Endothelial cell of umbilical vein (primary cell): ENCODE measurements at regions not wholly inside any gene's neighbourhood (a gene's known extent, or its start where the extent isn't known, plus 50 kb on each side); places are given as distances from the start of the nearest gene placed in this dataset.

Source experiments
- BruUV-seq: library from RNA; stranded (reverse); fragments of 400-500 nt; replicated peaks from 2 replicates; lab custom pipeline; 2021; lab: Mats Ljungman, UMichigan
- CTCF ChIA-PET: fragments of 300-600, 350-600 bp; sonication (Branson Sonifier 250); formaldehyde crosslinking; loops from one replicate; lab custom pipeline; 2021; ENCODE audit warnings: antibody characterized with exemption, inconsistent platforms; lab: Charles Lee
- POLR2A ChIA-PET: fragments of 300-600, 350-600 bp; sonication (Branson Sonifier 250); formaldehyde crosslinking; loops from one replicate; lab custom pipeline; 2021; ENCODE audit warnings: antibody characterized with exemption, inconsistent platforms; lab: Charles Lee
- DNase-seq: peaks from one replicate; pipeline ENCODE4 v3.0.0-alpha.2; 2011; ENCODE audit warnings: low read depth, low spot score
- FAIRE-seq: peaks from 2 replicates; lab custom pipeline; 2011; peaks lifted over from hg19 to GRCh38; lab: Jason Lieb, UNC
- H2AFZ ChIP-seq: 2 replicates; pipeline ENCODE4 v1.6.0; 2012; ENCODE audit warnings: low read depth, low read length, control low read depth, inconsistent platforms
- H3K27ac ChIP-seq: 2 replicates; pipeline ENCODE4 v1.5.1; 2011; ENCODE audit warnings: low read depth, mild to moderate bottlenecking, control low read depth, low read length, moderate library complexity; ENCODE audit not compliant: insufficient read depth
- H3K27me3 ChIP-seq, 2 experiments: 2 replicates each; pipeline versions ENCODE4 v1.6.0 to v1.6.1; 2011; ENCODE audit warnings: low read length in 2 of 2, mixed read lengths in 1 of 2; ENCODE audit not compliant: control insufficient read depth in 2 of 2, insufficient read depth in 2 of 2
- H3K36me3 ChIP-seq, 2 experiments: 2 replicates in 1 of 2; 3 replicates in 1 of 2; pipeline ENCODE4 v1.5.1; 2011; ENCODE audit warnings: low read length in 2 of 2, mild to moderate bottlenecking in 1 of 2, moderate library complexity in 1 of 2; ENCODE audit not compliant: control insufficient read depth in 2 of 2, insufficient read depth in 2 of 2; ENCODE audit errors: extremely low read depth in 1 of 2
- H3K4me1 ChIP-seq: 3 replicates; pipeline ENCODE4 v1.5.1; 2011; ENCODE audit warnings: mild to moderate bottlenecking, low read length; ENCODE audit not compliant: control insufficient read depth, insufficient read depth; ENCODE audit errors: extremely low read depth
- H3K4me2 ChIP-seq: 2 replicates; pipeline ENCODE4 v1.6.1; 2011; ENCODE audit warnings: low read length, control low read depth, mixed read lengths; ENCODE audit not compliant: insufficient read depth
- H3K4me3 ChIP-seq, 3 experiments: fragments of 200-600 bp in 1 of 3; sonication (generic), shearing (Covaris generic) in 1 of 3; replicated peaks in 1 of 3; 2 replicates each; pipeline ENCODE4 v1.5.1; 2011 to 2016; ENCODE audit warnings: control low read depth in 3 of 3, low read length in 3 of 3, mild to moderate bottlenecking in 2 of 3, inconsistent platforms in 1 of 3, low read depth in 1 of 3, moderate library complexity in 1 of 3; ENCODE audit not compliant: insufficient read depth in 1 of 3
- H3K79me2 ChIP-seq: 2 replicates; pipeline ENCODE4 v1.6.0; 2012; ENCODE audit warnings: low read length, inconsistent platforms; ENCODE audit not compliant: control insufficient read depth, insufficient read depth
- H3K9ac ChIP-seq: replicated peaks from 2 replicates; pipeline ENCODE3; 2011; ENCODE audit warnings: low read length, control low read depth; ENCODE audit not compliant: insufficient read depth; ENCODE audit errors: extremely low read depth
- H3K9me1 ChIP-seq: replicated peaks from 3 replicates; pipeline ENCODE4 v1.6.0; 2011; ENCODE audit warnings: mild to moderate bottlenecking, low read length; ENCODE audit not compliant: control insufficient read depth, insufficient read depth; ENCODE audit errors: extremely low read depth
- H3K9me3 ChIP-seq: replicated peaks from 2 replicates; pipeline ENCODE4 v1.5.1; 2012; ENCODE audit warnings: low read length, inconsistent platforms; ENCODE audit not compliant: control insufficient read depth, insufficient read depth
- H4K20me1 ChIP-seq: replicated peaks from 2 replicates; pipeline ENCODE3; 2011; ENCODE audit warnings: mild to moderate bottlenecking, low read length; ENCODE audit not compliant: control insufficient read depth, insufficient read depth; ENCODE audit errors: extremely low read depth
- EZH2 ChIP-seq: IDR thresholded peaks from 2 replicates; pipeline ENCODE4 v1.6.1; 2012; ENCODE audit warnings: borderline replicate concordance, low read depth, mild to moderate bottlenecking, moderate library complexity, low read length, inconsistent platforms; ENCODE audit not compliant: severe bottlenecking
- FOS ChIP-seq: IDR thresholded peaks from 2 replicates; pipeline ENCODE4 v1.6.1; 2011; ENCODE audit warnings: mild to moderate bottlenecking, low read length, moderate library complexity, borderline replicate concordance; ENCODE audit not compliant: insufficient read depth
- GATA2 ChIP-seq: IDR thresholded peaks from 2 replicates; pipeline ENCODE4 v1.7.0; 2011; ENCODE audit warnings: low read depth, mild to moderate bottlenecking, moderate library complexity, mixed read lengths, low read length; ENCODE audit not compliant: insufficient read length, insufficient read depth
- JUN ChIP-seq: IDR thresholded peaks from 2 replicates; pipeline ENCODE4 v1.6.1; 2011; ENCODE audit warnings: borderline replicate concordance, low read depth; ENCODE audit not compliant: insufficient read length, insufficient read depth
- MYC ChIP-seq: IDR thresholded peaks from one replicate; pipeline ENCODE4 v1.6.1; 2011; ENCODE audit warnings: mild to moderate bottlenecking, low read depth, low read length
- POLR2A ChIP-seq: IDR thresholded peaks from 2 replicates; pipeline ENCODE4 v1.6.1; 2012; ENCODE audit warnings: low read depth, mild to moderate bottlenecking, control low read depth, low read length
- POLR2AphosphoS5 ChIP-seq: IDR thresholded peaks from 2 replicates; pipeline ENCODE4 v1.6.1; 2012; ENCODE audit warnings: low read depth, mild to moderate bottlenecking, control low read depth, low read length, moderate library complexity; ENCODE audit not compliant: insufficient read depth
- dilution Hi-C: fragments of 300-500 bp; cut with MboI; formaldehyde crosslinking; loops from one replicate; pipeline ENCODE4 v1.15.0; 2019; ENCODE audit warnings: low sequenced_read_pairs; ENCODE audit not compliant: extremely low pct_ligation_motif_present
- intact Hi-C: fragments of 100-400 bp; cut with micrococcal nuclease; formaldehyde crosslinking; loops from one replicate; pipeline ENCODE4 v1.10.0; 2022
- TF ChIP-seq, protein P1 (sequence below): IDR thresholded peaks from 2 replicates; pipeline ENCODE4 v1.6.1; 2011; ENCODE audit not compliant: insufficient read depth, insufficient read length
- TF ChIP-seq, protein P2 (sequence below), 2 donors: IDR thresholded peaks; 1 replicate in 1 of 2; 2 replicates in 1 of 2; pipeline ENCODE4 v1.5.1; 2011; ENCODE audit warnings: low read length in 2 of 2, mild to moderate bottlenecking in 2 of 2, moderate library complexity in 2 of 2, control low read depth in 1 of 2, inconsistent platforms in 1 of 2, low read depth in 1 of 2; ENCODE audit not compliant: insufficient read depth in 1 of 2; ENCODE audit errors: extremely low read depth in 1 of 2

DNA sequence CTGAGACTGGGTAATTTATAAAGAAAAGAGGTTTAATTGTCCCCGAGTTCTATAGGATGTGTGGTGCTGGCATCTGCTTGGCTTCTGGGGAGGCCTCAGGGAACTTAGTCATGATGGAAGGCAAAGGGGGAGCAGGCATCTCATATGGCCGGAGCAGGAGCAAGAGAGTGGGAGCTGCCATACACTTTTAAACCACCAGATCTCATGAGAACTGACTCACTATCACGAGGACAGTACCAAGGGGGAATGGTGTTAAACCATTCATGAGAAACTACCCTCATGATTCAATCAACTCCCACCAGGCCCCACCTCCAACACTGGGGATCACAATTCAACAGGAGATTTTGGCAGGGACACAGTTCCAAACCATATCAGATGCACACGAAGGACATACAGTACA is 199.9 kb upstream of the DPP6 start:
- TF ChIP-seq EZH2 (no peak), MYC (no peak), JUN (no peak), POLR2A (no peak), POLR2AphosphoS5 (no peak), GATA2 (no peak), FOS (no peak)
- TF ChIP-seq, protein P1, sequence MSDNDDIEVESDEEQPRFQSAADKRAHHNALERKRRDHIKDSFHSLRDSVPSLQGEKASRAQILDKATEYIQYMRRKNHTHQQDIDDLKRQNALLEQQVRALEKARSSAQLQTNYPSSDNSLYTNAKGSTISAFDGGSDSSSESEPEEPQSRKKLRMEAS: no peak
- TF ChIP-seq, protein P2, sequence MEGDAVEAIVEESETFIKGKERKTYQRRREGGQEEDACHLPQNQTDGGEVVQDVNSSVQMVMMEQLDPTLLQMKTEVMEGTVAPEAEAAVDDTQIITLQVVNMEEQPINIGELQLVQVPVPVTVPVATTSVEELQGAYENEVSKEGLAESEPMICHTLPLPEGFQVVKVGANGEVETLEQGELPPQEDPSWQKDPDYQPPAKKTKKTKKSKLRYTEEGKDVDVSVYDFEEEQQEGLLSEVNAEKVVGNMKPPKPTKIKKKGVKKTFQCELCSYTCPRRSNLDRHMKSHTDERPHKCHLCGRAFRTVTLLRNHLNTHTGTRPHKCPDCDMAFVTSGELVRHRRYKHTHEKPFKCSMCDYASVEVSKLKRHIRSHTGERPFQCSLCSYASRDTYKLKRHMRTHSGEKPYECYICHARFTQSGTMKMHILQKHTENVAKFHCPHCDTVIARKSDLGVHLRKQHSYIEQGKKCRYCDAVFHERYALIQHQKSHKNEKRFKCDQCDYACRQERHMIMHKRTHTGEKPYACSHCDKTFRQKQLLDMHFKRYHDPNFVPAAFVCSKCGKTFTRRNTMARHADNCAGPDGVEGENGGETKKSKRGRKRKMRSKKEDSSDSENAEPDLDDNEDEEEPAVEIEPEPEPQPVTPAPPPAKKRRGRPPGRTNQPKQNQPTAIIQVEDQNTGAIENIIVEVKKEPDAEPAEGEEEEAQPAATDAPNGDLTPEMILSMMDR (IDR thresholded peaks at IDR 0.05; ENCODE audit: extremely low read depth in 1 of 2, insufficient read depth in 1 of 2, low read depth in 1 of 2, low read length in 2 of 2): no peak
- no peaks in the 10 kb centered on the region for H3K9me1 ChIP-seq
- H4K20me1 ChIP-seq: no peaks in the 10 kb centered on the region
- POLR2A ChIA-PET: no interaction called here
- intact Hi-C loops: no loop called here
- no peak overlapping the region for H3K27ac ChIP-seq
- CTCF ChIA-PET: no interaction called here
- no peaks in the 10 kb centered on the region for H3K4me1 ChIP-seq
- no peaks in the 10 kb centered on the region for H3K36me3 ChIP-seq
- no peak for FAIRE-seq
- no peak overlapping the region for H3K4me3 ChIP-seq
- no peak overlapping the region for H3K9ac ChIP-seq
- H3K27me3 ChIP-seq: no peaks in the 10 kb centered on the region
- H3K4me2 ChIP-seq: no peak overlapping the region
- no peak for DNase-seq
- H3K9me3 ChIP-seq: no peaks in the 10 kb centered on the region
- H3K79me2 ChIP-seq: no peaks in the 10 kb centered on the region
- no peak overlapping the region for H2AFZ ChIP-seq
- BruUV-seq: no TSS peak
- dilution Hi-C loops: no loop called here
